HL-60 (cell line): ENCODE measurements at regions not wholly inside any gene's neighbourhood (a gene's known extent, or its start where the extent isn't known, plus 50 kb on each side); places are given as distances from the start of the nearest gene placed in this dataset.

Experiments
- DNase-seq, 2 experiments: peaks; one replicate each; pipeline ENCODE4 v3.0.0-alpha.2; 2010 to 2020; ENCODE audit warnings: low read depth in 1 of 2, low spot score in 1 of 2
- H3K27ac ChIP-seq: fragments of 250-450 bp; sonication (Bioruptor Pico); replicated peaks from 2 replicates; pipeline ENCODE4 v1.5.1; 2020; ENCODE audit warnings: mild to moderate bottlenecking, moderate library complexity
- H3K27me3 ChIP-seq: fragments of 250-450 bp; sonication (Bioruptor Pico); 2 replicates; pipeline ENCODE4 v1.5.1; 2021; ENCODE audit warnings: mild to moderate bottlenecking, moderate library complexity; ENCODE audit not compliant: insufficient read depth, poor library complexity, severe bottlenecking
- H3K4me3 ChIP-seq: replicated peaks from 2 replicates; pipeline ENCODE4 v1.5.1; 2011; ENCODE audit warnings: mild to moderate bottlenecking, control low read depth, low read length; ENCODE audit not compliant: insufficient read depth
- CTCF ChIP-seq: IDR thresholded peaks from one replicate; pipeline ENCODE4 v1.5.1; 2011; ENCODE audit warnings: low read length, control low read depth, inconsistent platforms; ENCODE audit not compliant: insufficient read depth
- GABPA ChIP-seq: IDR thresholded peaks from 2 replicates; pipeline ENCODE4 v1.6.1; 2012; ENCODE audit warnings: low read depth
- POLR2AphosphoS5 ChIP-seq: IDR thresholded peaks from 2 replicates; pipeline ENCODE4 v1.6.1; 2012; ENCODE audit warnings: low read depth
- REST ChIP-seq: IDR thresholded peaks from 2 replicates; pipeline ENCODE4 v1.6.1; 2012; ENCODE audit warnings: low read depth; ENCODE audit not compliant: insufficient replicate concordance
- SPI1 ChIP-seq: IDR thresholded peaks from 2 replicates; pipeline ENCODE4 v1.6.1; 2012; ENCODE audit warnings: low read depth, mild to moderate bottlenecking, borderline replicate concordance

- DNase-seq: no peak
- Histone ChIP-seq H3K27ac (no peak overlapping the region), H3K27me3 (no peaks in the 10 kb centered on the region), H3K4me3 (no peak overlapping the region)
- TF ChIP-seq REST (no peak), CTCF (no peak), GABPA (no peak), POLR2AphosphoS5 (no peak), SPI1 (no peak)
Observed at GRCh38 chr22:27643907-27644306, 157.6 kb downstream of the MN1 start.

DNA sequence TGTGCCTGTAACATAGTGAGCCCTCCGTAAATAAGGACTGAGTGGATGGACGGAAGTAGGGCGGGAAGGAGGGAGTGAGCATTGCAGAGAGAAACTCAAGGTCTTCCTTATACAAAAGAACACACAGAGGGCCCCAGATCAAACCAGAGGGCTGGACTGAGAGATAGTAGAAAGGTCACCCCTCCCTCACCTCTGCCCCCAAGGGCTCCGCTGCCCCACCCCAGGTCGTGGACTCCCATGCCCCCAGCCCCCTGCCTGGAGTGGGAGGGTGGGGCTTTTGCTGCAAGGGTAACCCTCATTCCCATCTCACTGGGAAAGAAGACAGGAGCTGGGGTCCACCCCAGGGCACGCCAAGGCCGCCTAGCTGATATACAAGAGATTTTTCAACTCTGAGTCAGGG lies 157.0 kb downstream of the MN1 start:
- Histone ChIP-seq H3K27me3 (no peaks in the 10 kb centered on the region), H3K27ac (no peak overlapping the region), H3K4me3 (no peak overlapping the region)
- TF ChIP-seq CTCF (no peak), SPI1 (no peak), REST (no peak), POLR2AphosphoS5 (no peak), GABPA (no peak)
- DNase-seq: no peak

DNA sequence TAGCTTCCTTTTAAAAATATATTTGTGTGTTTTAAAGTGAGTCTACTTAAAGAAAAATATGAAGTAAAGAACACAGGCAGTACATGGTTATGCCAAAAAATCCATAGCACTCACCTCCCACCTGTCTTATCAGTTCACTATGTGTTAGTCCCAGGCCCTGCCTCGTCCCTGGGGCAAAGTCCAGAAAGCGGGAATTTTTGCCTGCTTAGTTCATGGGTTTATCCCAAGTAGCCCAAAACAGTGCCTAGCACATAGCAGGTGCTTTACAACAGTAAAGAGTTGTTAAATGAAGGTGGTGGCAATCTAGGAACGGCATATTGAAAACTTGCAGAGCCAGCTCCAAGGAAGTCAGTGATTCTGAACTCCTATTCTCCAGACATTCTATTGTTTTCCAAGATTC lies 154.0 kb downstream of the MN1 start:
- Histone ChIP-seq H3K27me3 (no peaks in the 10 kb centered on the region), H3K4me3 (no peak overlapping the region), H3K27ac (no peak overlapping the region)
- no peak for TF ChIP-seq CTCF
- TF ChIP-seq POLR2AphosphoS5: no peak
- no peak for TF ChIP-seq GABPA
- TF ChIP-seq REST: no peak
- TF ChIP-seq SPI1: no peak
- DNase-seq: no peak
